Mesenchymal stem cell (in vitro differentiated cells and primary cell): ENCODE measurements at regions not wholly inside any gene's neighbourhood (a gene's known extent, or its start where the extent isn't known, plus 50 kb on each side); places are given as distances from the start of the nearest gene placed in this dataset.
A peak's percentile ranks its signal among the peaks of the same experiment; 100 is the strongest.
"Not testable (repeated sequence)": the region's sequence is repeated elsewhere in the genome, so short reads cannot be mapped to it uniquely, and the experiment has no call there.

Experiments
- DNase-seq: peaks from one replicate; pipeline ENCODE4 v3.0.0-alpha.2; 2013
- H2AFZ ChIP-seq: one replicate; pipeline ENCODE4 v1.6.1; 2013; ENCODE audit warnings: low read depth, mild to moderate bottlenecking, control low read depth, inconsistent platforms, low read length, moderate library complexity
- H2AK5ac ChIP-seq: 2 replicates; pipeline ENCODE4 v1.6.1; 2013; ENCODE audit warnings: low read length, moderate library complexity, mild to moderate bottlenecking, inconsistent platforms; ENCODE audit not compliant: severe bottlenecking
- H2BK120ac ChIP-seq: one replicate; pipeline ENCODE4 v1.6.1; 2013; ENCODE audit warnings: low read depth, mild to moderate bottlenecking, inconsistent platforms, low read length, moderate library complexity
- H2BK12ac ChIP-seq, 2 experiments: one replicate each; pipeline ENCODE4 v1.6.1; 2013; ENCODE audit warnings: inconsistent platforms in 2 of 2, low read length in 2 of 2, mild to moderate bottlenecking in 2 of 2, moderate library complexity in 2 of 2, control low read depth in 1 of 2
- H2BK15ac ChIP-seq: one replicate; pipeline ENCODE4 v1.6.1; 2013; ENCODE audit warnings: mild to moderate bottlenecking, low read depth, inconsistent platforms; ENCODE audit not compliant: poor library complexity, severe bottlenecking
- H2BK5ac ChIP-seq: 2 replicates; pipeline ENCODE4 v1.6.1; 2013; ENCODE audit warnings: low read depth, mild to moderate bottlenecking, low read length, control low read depth, inconsistent platforms; ENCODE audit not compliant: poor library complexity, severe bottlenecking
- H3K14ac ChIP-seq, 2 experiments: one replicate each; pipeline ENCODE4 v1.6.1; 2013; ENCODE audit warnings: inconsistent platforms in 2 of 2, low read length in 2 of 2, control low read depth in 1 of 2, mild to moderate bottlenecking in 1 of 2, moderate library complexity in 1 of 2
- H3K18ac ChIP-seq, 2 experiments: one replicate each; pipeline ENCODE4 v1.6.1; 2013; ENCODE audit warnings: inconsistent platforms in 2 of 2, low read length in 2 of 2, control low read depth in 1 of 2, low read depth in 1 of 2, mild to moderate bottlenecking in 1 of 2
- H3K23ac ChIP-seq, 2 experiments: one replicate each; pipeline ENCODE4 v1.6.1; 2013; ENCODE audit warnings: inconsistent platforms in 2 of 2, low read length in 2 of 2, mild to moderate bottlenecking in 2 of 2, moderate library complexity in 2 of 2, control low read depth in 1 of 2
- H3K27ac ChIP-seq: 2 replicates; pipeline ENCODE4 v1.5.1; 2013; ENCODE audit warnings: mild to moderate bottlenecking, moderate library complexity, low read length, control low read depth, inconsistent platforms; ENCODE audit not compliant: poor library complexity, severe bottlenecking
- H3K27me3 ChIP-seq, 2 experiments: 2 replicates each; pipeline versions ENCODE4 v1.6.1 to v1.7.0; 2013; ENCODE audit warnings: low read length in 2 of 2, mild to moderate bottlenecking in 2 of 2, moderate library complexity in 2 of 2, control low read depth in 1 of 2, inconsistent platforms in 1 of 2; ENCODE audit not compliant: control insufficient read depth in 1 of 2, insufficient read depth in 1 of 2
- H3K36me3 ChIP-seq, 2 experiments: 2 replicates each; pipeline versions ENCODE4 v1.6.1 to v1.7.0; 2013; ENCODE audit warnings: low read length in 2 of 2, control low read depth in 1 of 2, inconsistent platforms in 1 of 2, low read depth in 1 of 2, mild to moderate bottlenecking in 1 of 2; ENCODE audit not compliant: insufficient read depth in 2 of 2, control insufficient read depth in 1 of 2
- H3K4ac ChIP-seq, 2 experiments: one replicate each; pipeline ENCODE4 v1.6.1; 2013; ENCODE audit warnings: inconsistent platforms in 2 of 2, low read length in 2 of 2, mild to moderate bottlenecking in 2 of 2, moderate library complexity in 2 of 2, control low read depth in 1 of 2, low read depth in 1 of 2
- H3K4me1 ChIP-seq: 2 replicates; pipeline ENCODE4 v1.6.1; 2013; ENCODE audit warnings: low read depth, low read length, control low read depth; ENCODE audit not compliant: control insufficient read depth, insufficient read depth
- H3K4me2 ChIP-seq: 2 replicates; pipeline ENCODE4 v1.6.1; 2013; ENCODE audit warnings: low read length, mild to moderate bottlenecking, inconsistent platforms; ENCODE audit not compliant: poor library complexity, severe bottlenecking
- H3K4me3 ChIP-seq, 2 experiments: 2 replicates each; pipeline versions ENCODE4 v1.5.1 to v1.7.0; 2013; ENCODE audit warnings: low read length in 2 of 2, mild to moderate bottlenecking in 2 of 2, control low read depth in 1 of 2, low read depth in 1 of 2; ENCODE audit not compliant: insufficient read depth in 1 of 2
- H3K79me1 ChIP-seq: replicated peaks from 2 replicates; pipeline ENCODE4 v1.6.1; 2013; ENCODE audit warnings: mild to moderate bottlenecking, control low read depth, low read length, inconsistent platforms; ENCODE audit not compliant: poor library complexity, severe bottlenecking
- H3K9ac ChIP-seq: 2 replicates; pipeline ENCODE4 v1.7.0; 2013; ENCODE audit warnings: mild to moderate bottlenecking, low read length, moderate library complexity
- H3K9me3 ChIP-seq: 2 replicates; pipeline ENCODE4 v1.7.0; 2013; ENCODE audit warnings: mild to moderate bottlenecking, low read length; ENCODE audit not compliant: control insufficient read depth
- H4K8ac ChIP-seq: one replicate; pipeline ENCODE4 v1.6.1; 2013; ENCODE audit warnings: inconsistent platforms, mild to moderate bottlenecking, low read length, moderate library complexity
- H4K91ac ChIP-seq: one replicate; pipeline ENCODE4 v1.6.1; 2013; ENCODE audit warnings: mild to moderate bottlenecking, low read length, inconsistent platforms
- WGBS: methylation state at CpG from one replicate; pipeline ENCODE4 v1.1.7; 2013; ENCODE audit warnings: mixed read lengths; 5-methylcytosine and 5-hydroxymethylcytosine counted together

DNA sequence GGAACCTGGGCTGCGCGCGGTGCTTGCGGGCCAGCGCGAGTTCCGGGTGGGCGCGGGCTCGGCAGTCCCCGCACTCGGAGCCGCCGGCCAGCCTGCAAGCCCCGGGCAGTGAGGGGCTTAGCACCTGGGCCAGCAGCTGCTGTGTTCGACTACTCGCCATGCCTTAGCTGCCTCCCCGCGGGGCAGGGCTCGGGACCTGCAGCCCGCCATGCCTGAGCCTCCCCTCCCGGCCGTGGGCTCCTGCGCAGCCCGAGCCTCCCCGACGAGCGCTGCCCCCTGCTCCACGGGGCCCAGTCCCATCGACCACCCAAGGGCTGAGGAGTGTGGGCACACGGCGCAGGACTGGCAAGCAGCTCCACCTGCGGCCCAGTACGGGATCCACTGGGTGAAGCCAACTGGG, 77.1 kb downstream of the SPRING1 start:
- Histone ChIP-seq H3K27me3 (peaks cover 0 to 13% of the 10 kb centered on the region in 2 experiments), H4K91ac (peak overlapping the region; percentile 22), H3K4me1 (peaks cover 18% of the 10 kb centered on the region)
- not testable (repeated sequence) for H3K9me3 ChIP-seq, H3K9ac ChIP-seq, H3K4me2 ChIP-seq, H3K4ac ChIP-seq, H2BK12ac ChIP-seq, H2BK5ac ChIP-seq, DNase-seq, H3K36me3 ChIP-seq, H2AFZ ChIP-seq, H4K8ac ChIP-seq, H3K27ac ChIP-seq, H2BK120ac ChIP-seq, H3K14ac ChIP-seq, H2BK15ac ChIP-seq, H3K18ac ChIP-seq, H2AK5ac ChIP-seq, H3K79me1 ChIP-seq, H3K4me3 ChIP-seq, H3K23ac ChIP-seq
- WGBS, result 97% methylated on average over 32 of the region's 34 CpGs

DNA sequence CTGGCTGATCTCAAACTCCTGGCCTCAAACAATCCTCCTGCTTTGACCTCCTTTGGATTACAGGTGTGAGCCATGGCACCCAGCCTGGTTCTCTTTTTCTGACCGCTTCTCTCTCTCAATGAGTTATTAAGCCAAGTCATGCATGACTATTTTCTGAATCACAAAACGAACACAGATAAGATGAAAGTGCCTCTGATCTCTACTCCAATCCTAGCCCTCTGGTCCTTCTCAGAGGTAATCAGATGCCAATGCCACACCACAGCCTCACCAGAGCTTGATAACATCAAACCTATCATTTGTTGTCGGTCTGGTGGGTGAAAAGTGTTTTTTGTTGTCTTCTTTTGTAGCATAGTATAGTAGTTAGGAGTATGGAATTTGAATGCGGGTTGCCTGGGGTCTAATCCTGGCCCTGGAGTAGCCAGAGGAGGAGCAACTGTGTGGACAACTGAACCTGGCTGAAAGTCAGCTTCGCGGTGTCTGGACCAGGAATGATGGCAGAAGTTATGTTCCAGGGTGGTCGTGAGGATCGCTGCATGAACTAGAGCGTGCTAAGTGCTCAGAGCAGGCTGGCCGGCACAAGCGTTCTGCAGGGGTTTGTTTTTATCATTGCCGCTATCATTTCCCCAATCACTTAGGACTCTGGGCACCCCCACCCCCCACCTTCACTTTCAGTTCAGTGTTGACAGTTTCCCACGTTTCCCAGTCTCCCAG, 77.9 kb downstream of the SPRING1 start:
- Histone ChIP-seq H3K9me3 (no peaks in the 10 kb centered on the region), H2BK12ac (no peak overlapping the region)
- WGBS, result 88% methylated on average over 13 of the region's 13 CpGs

DNA sequence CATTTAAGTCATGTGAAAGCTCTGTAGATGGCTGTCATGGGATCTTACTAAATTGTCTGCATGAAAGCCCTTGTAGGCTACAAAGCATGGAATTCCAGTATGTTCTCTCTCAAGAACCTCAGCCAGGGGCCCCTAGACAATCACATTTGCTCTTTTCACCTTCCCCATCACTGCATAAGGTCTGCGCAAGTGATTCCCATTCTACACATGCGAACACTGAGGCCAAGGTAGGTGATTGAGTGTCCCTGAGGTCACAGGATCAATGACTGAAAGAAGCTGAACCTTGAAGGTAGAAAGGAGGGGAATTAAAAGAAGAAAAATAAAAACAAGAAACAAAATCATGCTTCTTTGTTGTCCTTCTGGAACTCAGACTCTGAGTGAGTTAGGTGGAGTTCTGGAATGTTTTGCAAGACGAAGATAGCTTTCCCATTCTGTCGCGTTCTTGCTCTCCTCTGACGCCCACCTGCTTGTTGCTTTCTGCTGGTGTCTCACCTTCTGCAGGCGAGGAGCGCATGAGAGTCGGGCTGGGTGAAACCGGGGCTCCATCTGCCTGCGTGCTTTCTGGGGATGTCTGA, 79.9 kb downstream of the SPRING1 start:
- H3K27ac ChIP-seq, result no peak overlapping the region
- H3K27me3 ChIP-seq, result peaks cover 0 to 11% of the 10 kb centered on the region in 2 experiments
- no peak overlapping the region for H2BK15ac ChIP-seq
- no peak overlapping the region for H2AFZ ChIP-seq
- peak overlapping the region; percentile 75 for H3K9ac ChIP-seq
- no peak overlapping the region for H2BK5ac ChIP-seq
- peak overlapping the region; percentile 50 for H3K4me2 ChIP-seq
- H2BK12ac ChIP-seq, result no peak overlapping the region
- no peak overlapping the region for H4K91ac ChIP-seq
- no peak overlapping the region for H3K18ac ChIP-seq
- no peak overlapping the region for H2BK120ac ChIP-seq
- no peak overlapping the region for H4K8ac ChIP-seq
- H3K23ac ChIP-seq, result no peak overlapping the region
- H3K4ac ChIP-seq, result no peak overlapping the region
- peak overlapping the region in 1 of 2 experiments; percentile 71 for H3K4me3 ChIP-seq
- no peak for DNase-seq
- 80% methylated on average over 11 of the region's 11 CpGs for WGBS
- no peaks in the 10 kb centered on the region for H3K79me1 ChIP-seq
- peaks cover 18% of the 10 kb centered on the region for H3K4me1 ChIP-seq
- no peaks in the 10 kb centered on the region for H3K9me3 ChIP-seq
- no peak overlapping the region for H3K14ac ChIP-seq
- no peaks in the 10 kb centered on the region for H3K36me3 ChIP-seq
- no peak overlapping the region for H2AK5ac ChIP-seq

More for the DNA sequence above, 77.9 kb downstream of the SPRING1 start:
- Histone ChIP-seq H2AK5ac (no peak overlapping the region), H3K23ac (no peak overlapping the region), H3K79me1 (no peaks in the 10 kb centered on the region), H3K4me1 (peaks cover 18% of the 10 kb centered on the region), H3K36me3 (no peaks in the 10 kb centered on the region), H3K4ac (no peak overlapping the region), H4K91ac (no peak overlapping the region), H3K18ac (no peak overlapping the region), H2BK120ac (no peak overlapping the region), H3K9ac (no peak overlapping the region), H3K27ac (no peak overlapping the region), H2AFZ (no peak overlapping the region), H2BK5ac (no peak overlapping the region), H3K27me3 (peaks cover 0 to 13% of the 10 kb centered on the region in 2 experiments), H3K4me2 (no peak overlapping the region), H3K4me3 (no peak overlapping the region), H2BK15ac (no peak overlapping the region), H4K8ac (no peak overlapping the region), H3K14ac (no peak overlapping the region)
- DNase-seq, result no peak

DNA sequence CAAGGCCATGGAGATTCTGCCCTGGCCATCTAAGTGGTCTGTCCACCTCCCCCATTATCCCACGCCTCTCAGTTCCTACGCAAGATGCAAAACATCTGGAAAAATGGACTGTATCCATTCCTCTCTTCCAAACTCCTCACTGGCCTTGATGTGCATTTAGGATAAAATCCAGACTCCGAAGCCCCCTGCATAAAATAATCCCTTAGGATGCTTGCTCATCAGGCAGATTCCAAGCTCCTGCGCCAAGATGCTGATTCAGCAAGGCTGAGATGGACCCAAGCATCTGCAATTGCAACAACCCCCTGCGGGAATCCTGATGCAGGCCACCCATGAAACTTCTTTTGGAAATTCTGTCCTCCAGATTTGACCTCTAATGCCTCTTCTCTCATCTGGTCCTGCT, 81.6 kb downstream of the SPRING1 start:
- H2BK15ac ChIP-seq, result no peak overlapping the region
- WGBS, result 90% methylated on average over 5 of the region's 5 CpGs

More for the DNA sequence above, 81.6 kb downstream of the SPRING1 start:
- Histone ChIP-seq H3K4ac (no peak overlapping the region), H3K14ac (no peak overlapping the region), H2AFZ (no peak overlapping the region), H3K4me3 (no peak overlapping the region), H4K91ac (no peak overlapping the region), H2BK5ac (no peak overlapping the region), H3K23ac (no peak overlapping the region), H3K4me1 (peaks cover 10% of the 10 kb centered on the region), H2BK12ac (no peak overlapping the region), H3K18ac (no peak overlapping the region), H3K27me3 (peaks cover 0 to 11% of the 10 kb centered on the region in 2 experiments), H2AK5ac (no peak overlapping the region), H3K4me2 (no peak overlapping the region), H4K8ac (no peak overlapping the region), H3K9ac (no peak overlapping the region), H3K36me3 (no peaks in the 10 kb centered on the region), H3K27ac (no peak overlapping the region), H3K9me3 (no peaks in the 10 kb centered on the region), H3K79me1 (no peaks in the 10 kb centered on the region), H2BK120ac (no peak overlapping the region)
- DNase-seq, result no peak
